Upper lobe of left lung (tissue), 6 donors: ENCODE measurements at regions not wholly inside any gene's neighbourhood (a gene's known extent, or its start where the extent isn't known, plus 50 kb on each side); places are given as distances from the start of the nearest gene placed in this dataset.

Experiments
- ATAC-seq, 2 donors: fragments of 200-7000 bp; cut with Tn5 transposase; one replicate each; pipeline ENCODE4 v1.9.1; 2022; ENCODE audit warnings: mild to moderate bottlenecking in 2 of 2, moderate library complexity in 2 of 2; ENCODE audit not compliant: low FRiP score in 2 of 2
- DNase-seq, 2 donors: peaks; one replicate each; pipeline ENCODE4 v3.0.0-alpha.2; 2019 to 2020
- H3K27ac ChIP-seq, 4 donors: fragments of 200-600 bp; sonication (generic); one replicate each; pipeline ENCODE4 v1.5.1; 2016 to 2019
- H3K27me3 ChIP-seq, 4 donors: fragments of 200-600 bp; sonication (generic); one replicate each; pipeline ENCODE4 v1.5.1; 2017 to 2019
- H3K36me3 ChIP-seq, 4 donors: fragments of 200-600 bp; sonication (generic); one replicate each; pipeline ENCODE4 v1.5.1; 2016 to 2019
- H3K4me1 ChIP-seq, 4 donors: fragments of 200-600 bp; sonication (generic); one replicate each; pipeline ENCODE4 v1.5.1; 2018 to 2019
- H3K4me3 ChIP-seq, 4 donors: fragments of 200-600 bp; sonication (generic); one replicate each; pipeline ENCODE4 v1.5.1; 2017 to 2019; ENCODE audit warnings: mild to moderate bottlenecking in 2 of 4, moderate library complexity in 1 of 4
- H3K9me3 ChIP-seq, 4 donors: fragments of 200-600 bp; sonication (generic); one replicate each; pipeline ENCODE4 v1.5.1; 2018 to 2019
- CTCF ChIP-seq, 6 experiments: fragments of 450-650 bp in 4 of 6; fragments of 200-600 bp in 2 of 6; sonication (generic) in 2 of 6; IDR thresholded peaks; one replicate each; pipeline ENCODE4 v1.5.1; 2016 to 2019; ENCODE audit warnings: antibody characterized with exemption in 6 of 6
- EP300 ChIP-seq, 4 donors: sonication (generic); formaldehyde crosslinking; IDR thresholded peaks; one replicate each; pipeline ENCODE4 v1.5.1; 2017; ENCODE audit warnings: antibody characterized with exemption in 4 of 4, control low read depth in 2 of 4
- POLR2A ChIP-seq, 4 donors: fragments of 450-650 bp; IDR thresholded peaks; one replicate each; pipeline ENCODE4 v1.5.1; 2016 to 2017; ENCODE audit warnings: antibody characterized with exemption in 4 of 4, mild to moderate bottlenecking in 2 of 4
- POLR2AphosphoS5 ChIP-seq, 2 donors: sonication (generic); formaldehyde crosslinking; IDR thresholded peaks; one replicate each; pipeline ENCODE4 v1.5.1; 2017; ENCODE audit warnings: antibody characterized with exemption in 2 of 2
- WGBS, 2 donors: methylation state at CpG; one replicate each; pipeline ENCODE4 v1.1.5; 2017 to 2018; 5-methylcytosine and 5-hydroxymethylcytosine counted together
- donor health status: DM: no; HTN: no; CAD: no; lungs with moderate emphysema.
- donor health status: DM: no; HTN: yes; CAD: no; lungs with severe emphysema.

GRCh38 chr4:156408749-156409148 is 455.1 kb upstream of the CTSO start:
- ATAC-seq (no peak), DNase-seq (no peak)
- Histone ChIP-seq H3K9me3 (peaks cover 0 to 4% (median 0%) of the 10 kb centered on the region in 4 donors), H3K4me3 (no peak overlapping the region), H3K4me1 (no peaks in the 10 kb centered on the region), H3K27ac (no peak overlapping the region), H3K27me3 (no peaks in the 10 kb centered on the region), H3K36me3 (no peaks in the 10 kb centered on the region)
- WGBS, 2 donors, result 87 to 92% methylated on average over 4 of the region's 4 CpGs
- TF ChIP-seq POLR2AphosphoS5 (IDR thresholded peaks at IDR 0.05) (no peak), EP300 (IDR thresholded peaks at IDR 0.05) (no peak), CTCF (IDR thresholded peaks at IDR 0.05) (no peak)

- DNase-seq, result no peak
- peaks cover 0 to 10% (median 3%) of the 10 kb centered on the region in 4 donors for H3K9me3 ChIP-seq
- no peaks in the 10 kb centered on the region for H3K4me1 ChIP-seq
- TF ChIP-seq POLR2A (IDR thresholded peaks at IDR 0.05) (no peak), EP300 (IDR thresholded peaks at IDR 0.05) (no peak), POLR2AphosphoS5 (IDR thresholded peaks at IDR 0.05) (no peak), CTCF (IDR thresholded peaks at IDR 0.05) (no peak)
- H3K4me3 ChIP-seq, result no peak overlapping the region
- 59% methylated on average over 2 of the region's 2 CpGs for WGBS, 2 donors
- no peak overlapping the region for H3K27ac ChIP-seq
- H3K27me3 ChIP-seq, result no peaks in the 10 kb centered on the region
- ATAC-seq, result no peak
- no peaks in the 10 kb centered on the region for H3K36me3 ChIP-seq
Measured at GRCh38 chr4:156401371-156401770, 447.7 kb upstream of the CTSO start.

DNA sequence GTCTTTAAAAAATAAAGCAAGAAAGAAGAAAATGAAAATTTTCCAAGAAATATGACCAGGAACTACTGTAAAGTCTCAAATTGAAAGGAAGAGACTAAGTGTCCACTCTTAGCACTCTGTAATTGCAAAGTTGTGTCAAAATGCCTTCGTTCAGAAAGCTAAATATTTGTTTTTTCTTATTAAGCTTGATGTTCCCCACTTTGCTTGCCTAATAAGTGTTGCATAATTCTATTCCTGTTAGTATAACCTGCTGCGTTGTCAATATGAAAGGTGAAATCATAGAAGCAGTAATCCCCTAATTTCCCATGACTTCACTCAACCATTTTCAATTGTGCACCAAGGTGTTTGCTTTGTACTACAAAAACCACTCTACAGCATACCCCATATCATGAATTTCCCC is 442.9 kb upstream of the CTSO start:
- no peak for ATAC-seq
- Histone ChIP-seq H3K36me3 (no peaks in the 10 kb centered on the region), H3K27me3 (no peaks in the 10 kb centered on the region), H3K4me3 (no peak overlapping the region), H3K27ac (no peak overlapping the region), H3K4me1 (no peaks in the 10 kb centered on the region), H3K9me3 (no peaks in the 10 kb centered on the region)
- TF ChIP-seq POLR2AphosphoS5 (IDR thresholded peaks at IDR 0.05) (no peak), EP300 (IDR thresholded peaks at IDR 0.05) (no peak), POLR2A (IDR thresholded peaks at IDR 0.05) (no peak)
- DNase-seq, result no peak
- WGBS, 2 donors, result 56 to 61% methylated on average over 2 of the region's 2 CpGs

- TF ChIP-seq EP300 (IDR thresholded peaks at IDR 0.05) (no peak), POLR2A (IDR thresholded peaks at IDR 0.05) (no peak), POLR2AphosphoS5 (IDR thresholded peaks at IDR 0.05) (no peak), CTCF (IDR thresholded peaks at IDR 0.05) (no peak)
- no peaks in the 10 kb centered on the region for H3K27me3 ChIP-seq
- DNase-seq (no peak), ATAC-seq (no peak)
- H3K4me3 ChIP-seq, result no peak overlapping the region
- H3K9me3 ChIP-seq, result no peaks in the 10 kb centered on the region
- no peaks in the 10 kb centered on the region for H3K36me3 ChIP-seq
- H3K27ac ChIP-seq, result no peak overlapping the region
- WGBS, 2 donors, result 75 to 76% methylated on average over 2 of the region's 2 CpGs
- H3K4me1 ChIP-seq, result no peaks in the 10 kb centered on the region
Measured at GRCh38 chr4:156391325-156391653, 437.6 kb upstream of the CTSO start.

- no peak for ATAC-seq
- Histone ChIP-seq H3K36me3 (no peaks in the 10 kb centered on the region), H3K4me1 (no peaks in the 10 kb centered on the region), H3K27ac (no peak overlapping the region), H3K9me3 (no peaks in the 10 kb centered on the region), H3K4me3 (no peak overlapping the region), H3K27me3 (no peaks in the 10 kb centered on the region)
- no peak for DNase-seq
- 85 to 87% methylated on average over 4 of the region's 4 CpGs for WGBS, 2 donors
- TF ChIP-seq POLR2AphosphoS5 (IDR thresholded peaks at IDR 0.05) (no peak), POLR2A (IDR thresholded peaks at IDR 0.05) (no peak)
Measured at GRCh38 chr4:156390599-156391324, 437.1 kb upstream of the CTSO start.

DNA sequence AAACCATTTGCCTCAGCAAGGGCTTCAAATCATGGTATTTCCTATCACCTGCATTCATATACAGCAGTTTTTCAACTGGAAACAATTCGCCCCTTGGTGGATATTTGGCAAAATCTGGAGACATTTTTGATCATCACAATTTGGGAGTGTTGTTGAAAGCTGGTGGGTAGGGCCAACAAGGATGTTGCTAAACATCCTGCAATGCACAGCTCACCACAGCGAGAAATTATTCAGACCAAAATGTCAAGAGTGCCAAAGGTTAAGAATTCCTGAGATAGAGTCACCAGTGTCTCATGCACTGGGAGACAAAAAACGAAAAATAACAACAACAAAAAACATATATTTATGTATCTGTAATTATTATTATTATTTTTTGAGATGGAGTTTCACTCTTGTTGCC is 435.2 kb upstream of the CTSO start:
- no peaks in the 10 kb centered on the region for H3K36me3 ChIP-seq
- no peaks in the 10 kb centered on the region for H3K9me3 ChIP-seq
- ATAC-seq, result no peak
- H3K4me1 ChIP-seq, result no peaks in the 10 kb centered on the region
- H3K27ac ChIP-seq, result no peak overlapping the region
- H3K4me3 ChIP-seq, result no peak overlapping the region
- DNase-seq, result no peak
- no peaks in the 10 kb centered on the region for H3K27me3 ChIP-seq
- TF ChIP-seq EP300 (IDR thresholded peaks at IDR 0.05), result no peak
- no peak for TF ChIP-seq POLR2AphosphoS5 (IDR thresholded peaks at IDR 0.05)
- TF ChIP-seq CTCF (IDR thresholded peaks at IDR 0.05), result no peak
- 79 to 81% methylated on average over 3 of the region's 3 CpGs for WGBS, 2 donors
